Muscle layer of duodenum (tissue), 2 donors: ENCODE measurements at regions not wholly inside any gene's neighbourhood (a gene's known extent, or its start where the extent isn't known, plus 50 kb on each side); places are given as distances from the start of the nearest gene placed in this dataset.

Experiments used
- H3K27ac ChIP-seq: one replicate; pipeline ENCODE4 v1.7.0; 2013; ENCODE audit warnings: mild to moderate bottlenecking, low read length
- H3K27me3 ChIP-seq: one replicate; pipeline ENCODE4 v1.7.0; 2013; ENCODE audit warnings: low read depth, mild to moderate bottlenecking, control low read depth, low read length
- H3K36me3 ChIP-seq, 2 donors: one replicate each; pipeline ENCODE4 v1.7.0; 2013; ENCODE audit warnings: low read length in 2 of 2, control low read depth in 1 of 2, mild to moderate bottlenecking in 1 of 2; ENCODE audit not compliant: insufficient read depth in 2 of 2, control insufficient read depth in 1 of 2
- H3K4me1 ChIP-seq, 2 donors: one replicate each; pipeline ENCODE4 v1.7.0; 2013; ENCODE audit warnings: low read length in 2 of 2, mild to moderate bottlenecking in 2 of 2, control low read depth in 1 of 2, moderate library complexity in 1 of 2; ENCODE audit not compliant: insufficient read depth in 2 of 2, control insufficient read depth in 1 of 2
- H3K4me3 ChIP-seq, 2 donors: one replicate each; pipeline ENCODE4 v1.7.0; 2013; ENCODE audit warnings: low read length in 2 of 2, low read depth in 1 of 2, mild to moderate bottlenecking in 1 of 2
- H3K9me3 ChIP-seq, 2 donors: one replicate each; pipeline ENCODE4 v1.7.0; 2013; ENCODE audit warnings: low read length in 2 of 2, control low read depth in 1 of 2, mild to moderate bottlenecking in 1 of 2; ENCODE audit not compliant: control insufficient read depth in 1 of 2
- donor health status: healthy.

GRCh38 chr2:129469389-129469788, 510.1 kb upstream of the RAB6C start:
- Histone ChIP-seq H3K9me3 (no peaks in the 10 kb centered on the region), H3K4me1 (no peaks in the 10 kb centered on the region), H3K36me3 (no peaks in the 10 kb centered on the region), H3K27me3 (no peaks in the 10 kb centered on the region), H3K4me3 (no peak overlapping the region), H3K27ac (no peak overlapping the region)

GRCh38 chr2:129469871-129470270, 509.6 kb upstream of the RAB6C start:
- Histone ChIP-seq H3K27ac (no peak overlapping the region), H3K4me3 (no peak overlapping the region), H3K9me3 (no peaks in the 10 kb centered on the region), H3K27me3 (no peaks in the 10 kb centered on the region), H3K4me1 (no peaks in the 10 kb centered on the region), H3K36me3 (no peaks in the 10 kb centered on the region)

- Histone ChIP-seq H3K9me3 (no peaks in the 10 kb centered on the region), H3K4me3 (no peak overlapping the region), H3K27ac (no peak overlapping the region), H3K4me1 (no peaks in the 10 kb centered on the region), H3K27me3 (no peaks in the 10 kb centered on the region), H3K36me3 (no peaks in the 10 kb centered on the region)
Measured at GRCh38 chr2:129478902-129479517, 500.5 kb upstream of the RAB6C start.

GRCh38 chr2:129479892-129480291, 499.6 kb upstream of the RAB6C start:
- Histone ChIP-seq H3K27ac (no peak overlapping the region), H3K4me3 (no peak overlapping the region), H3K9me3 (no peaks in the 10 kb centered on the region), H3K27me3 (no peaks in the 10 kb centered on the region), H3K4me1 (no peaks in the 10 kb centered on the region), H3K36me3 (no peaks in the 10 kb centered on the region)

- Histone ChIP-seq H3K9me3 (no peaks in the 10 kb centered on the region), H3K4me1 (no peaks in the 10 kb centered on the region), H3K27ac (no peak overlapping the region), H3K27me3 (no peaks in the 10 kb centered on the region), H3K36me3 (no peaks in the 10 kb centered on the region), H3K4me3 (no peak overlapping the region)
Measured at GRCh38 chr2:129480790-129481189, 498.7 kb upstream of the RAB6C start.

- Histone ChIP-seq H3K27ac (no peak overlapping the region), H3K4me3 (no peak overlapping the region), H3K36me3 (no peaks in the 10 kb centered on the region), H3K9me3 (no peaks in the 10 kb centered on the region), H3K27me3 (no peaks in the 10 kb centered on the region), H3K4me1 (no peaks in the 10 kb centered on the region)
Measured at GRCh38 chr2:129481306-129482219, 497.9 kb upstream of the RAB6C start.

GRCh38 chr2:129482626-129483025, 496.8 kb upstream of the RAB6C start:
- Histone ChIP-seq H3K36me3 (no peaks in the 10 kb centered on the region), H3K9me3 (no peaks in the 10 kb centered on the region), H3K4me1 (no peaks in the 10 kb centered on the region), H3K27me3 (no peaks in the 10 kb centered on the region), H3K27ac (no peak overlapping the region), H3K4me3 (no peak overlapping the region)

GRCh38 chr2:129483366-129483765, 496.1 kb upstream of the RAB6C start:
- H3K27me3 ChIP-seq = no peaks in the 10 kb centered on the region
- no peak overlapping the region for H3K4me3 ChIP-seq
- no peaks in the 10 kb centered on the region for H3K36me3 ChIP-seq
- no peak overlapping the region for H3K27ac ChIP-seq
- H3K4me1 ChIP-seq = no peaks in the 10 kb centered on the region
- H3K9me3 ChIP-seq = no peaks in the 10 kb centered on the region

GRCh38 chr2:129484999-129485897, 494.2 kb upstream of the RAB6C start:
- H3K9me3 ChIP-seq = no peaks in the 10 kb centered on the region
- H3K4me3 ChIP-seq = no peak overlapping the region
- no peaks in the 10 kb centered on the region for H3K27me3 ChIP-seq
- H3K36me3 ChIP-seq = no peaks in the 10 kb centered on the region
- H3K27ac ChIP-seq = no peak overlapping the region
- no peaks in the 10 kb centered on the region for H3K4me1 ChIP-seq

- no peaks in the 10 kb centered on the region for H3K9me3 ChIP-seq
- H3K4me1 ChIP-seq = no peaks in the 10 kb centered on the region
- H3K36me3 ChIP-seq = no peaks in the 10 kb centered on the region
Measured at GRCh38 chr2:129488376-129488775, 491.1 kb upstream of the RAB6C start.

GRCh38 chr2:129490641-129491040, 488.8 kb upstream of the RAB6C start:
- H3K9me3 ChIP-seq = no peaks in the 10 kb centered on the region
- H3K36me3 ChIP-seq = no peaks in the 10 kb centered on the region
- H3K27ac ChIP-seq = no peak overlapping the region
- no peaks in the 10 kb centered on the region for H3K4me1 ChIP-seq
- no peaks in the 10 kb centered on the region for H3K27me3 ChIP-seq
- no peak overlapping the region for H3K4me3 ChIP-seq

More at GRCh38 chr2:129488376-129488775, 491.1 kb upstream of the RAB6C start:
- no peak overlapping the region for H3K4me3 ChIP-seq
- no peak overlapping the region for H3K27ac ChIP-seq
- H3K27me3 ChIP-seq = no peaks in the 10 kb centered on the region
